ENCODE measurements at regions not wholly inside any gene's neighbourhood (a gene's known extent, or its start where the extent isn't known, plus 50 kb on each side); places are given as distances from the start of the nearest gene placed in this dataset.

DNA sequence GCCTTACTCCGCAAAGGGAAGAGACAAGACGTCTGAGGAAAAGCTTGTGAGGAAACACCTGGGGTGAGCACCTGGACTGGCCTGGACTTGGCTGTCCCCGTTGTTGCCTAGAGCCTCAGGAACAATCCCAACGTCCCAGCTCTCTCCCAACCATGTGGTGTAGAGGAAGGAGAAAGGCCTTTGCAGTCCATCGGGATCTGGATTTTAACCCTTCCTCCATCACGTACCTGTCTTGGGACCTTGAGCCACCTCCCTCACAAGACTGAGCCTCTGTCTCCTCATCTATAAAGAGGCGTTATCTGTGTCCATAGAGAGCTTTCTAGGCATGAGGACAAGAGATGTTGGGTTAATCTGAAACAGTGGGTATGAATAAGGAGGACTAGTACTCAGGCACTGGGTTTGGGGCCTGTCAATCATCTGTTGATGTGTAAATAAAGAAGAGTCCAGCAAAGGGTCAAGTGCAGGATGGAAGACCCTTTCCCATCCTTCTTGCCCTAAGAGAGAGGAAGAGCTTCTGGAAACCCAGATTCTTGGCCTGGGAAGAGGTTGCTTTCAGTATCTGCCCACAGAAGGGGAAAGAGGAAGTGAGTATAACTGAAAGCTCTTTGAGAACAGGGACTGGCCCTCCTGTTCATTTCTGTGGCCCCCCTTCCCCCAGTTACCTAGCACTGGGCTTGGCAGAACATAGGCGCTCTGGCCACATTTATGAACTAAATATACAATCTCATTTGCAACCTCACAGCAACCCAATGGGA lies 137.1 kb downstream of the PJA1 start:
- DNase-seq (ENCODE audit: low read depth in 4 of 4, low spot score in 3 of 4) = no peak

DNA sequence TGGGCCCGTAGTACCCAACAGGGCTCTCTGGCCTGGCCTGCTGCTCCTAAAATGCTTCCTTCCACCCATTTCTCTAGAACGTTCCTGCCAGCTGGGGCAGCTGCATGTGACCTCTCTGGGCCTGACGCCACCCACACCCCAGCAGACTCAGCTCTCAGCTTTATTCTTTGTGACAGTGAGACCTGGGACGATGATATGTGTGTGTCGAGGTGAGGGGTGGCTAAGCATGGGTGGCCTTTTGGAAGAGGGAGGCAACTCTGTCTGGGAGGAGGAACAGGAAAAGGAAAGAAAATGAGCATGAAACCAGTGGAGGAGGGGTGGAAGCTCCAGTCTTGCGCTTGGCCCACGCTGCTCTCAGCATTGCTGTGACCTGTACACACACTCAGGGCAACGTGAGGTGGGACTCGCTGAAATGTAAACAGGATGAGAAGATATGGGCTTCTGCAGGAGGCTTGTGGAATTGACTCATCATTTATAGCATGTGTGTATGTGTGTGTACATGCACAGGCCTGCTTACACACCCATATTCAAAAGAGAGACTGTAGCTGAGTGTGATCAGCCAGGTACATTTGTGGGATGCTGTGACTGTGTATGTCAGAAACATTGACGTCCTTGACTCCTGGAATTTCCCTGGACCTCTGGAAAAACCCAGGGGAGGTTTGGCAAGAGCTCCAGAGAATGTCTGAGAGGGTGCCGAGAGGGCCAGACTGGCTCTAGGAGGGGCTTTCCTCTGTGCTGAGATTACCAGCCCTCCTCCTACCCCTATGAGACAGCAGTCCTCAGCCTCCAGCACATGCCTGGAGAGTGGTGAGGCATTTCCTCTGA lies 137.9 kb downstream of the PJA1 start:
- no peak for DNase-seq (ENCODE audit: low read depth in 4 of 4, low spot score in 3 of 4)

DNA sequence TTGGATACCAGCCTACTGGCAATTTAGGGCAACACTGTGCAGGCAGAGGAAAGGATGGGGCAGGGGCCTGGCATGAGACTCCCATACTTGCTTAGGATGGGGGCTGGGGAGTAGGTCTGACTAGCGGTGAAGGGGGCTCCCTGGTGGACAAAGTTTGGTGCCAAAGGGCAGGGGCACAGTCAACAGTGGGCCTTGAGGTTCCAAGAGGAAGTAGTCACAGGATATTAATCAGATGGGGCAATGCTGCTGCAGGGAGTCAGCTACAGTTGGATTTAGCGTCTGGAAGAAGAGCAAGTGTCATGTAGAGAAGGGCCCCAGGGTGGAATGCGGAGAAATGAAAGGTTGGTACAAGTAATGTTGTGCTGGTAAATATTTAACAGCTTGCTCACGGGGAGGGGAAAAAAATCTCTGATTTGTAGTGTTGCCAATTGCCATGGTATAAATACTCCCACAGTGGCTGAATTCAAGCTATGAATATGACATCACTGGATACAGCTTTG lies 139.4 kb downstream of the PJA1 start:
- DNase-seq (ENCODE audit: low read depth in 4 of 4, low spot score in 3 of 4) = no peak

DNA sequence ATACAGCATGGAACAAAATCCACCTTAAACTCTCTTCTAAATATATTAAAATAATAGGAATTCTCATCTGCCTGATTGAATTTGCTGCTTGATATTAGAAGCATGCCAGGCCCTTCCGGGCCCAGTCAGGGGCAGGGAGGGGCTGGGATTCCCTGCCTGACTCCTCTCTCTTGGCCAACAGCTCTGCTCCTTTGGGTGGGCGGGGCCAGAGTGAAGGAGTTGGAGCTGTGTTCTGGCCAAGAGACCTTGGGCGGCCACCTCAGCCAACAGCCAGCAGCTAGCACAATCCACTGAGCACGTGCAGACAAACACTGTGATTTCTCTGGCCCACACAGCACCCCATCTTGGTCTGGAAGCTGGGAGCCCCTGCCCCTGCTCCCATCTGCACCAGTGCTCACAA lies 140.3 kb downstream of the PJA1 start:
- no peak for DNase-seq (ENCODE audit: low read depth in 4 of 4, low spot score in 3 of 4)

DNA sequence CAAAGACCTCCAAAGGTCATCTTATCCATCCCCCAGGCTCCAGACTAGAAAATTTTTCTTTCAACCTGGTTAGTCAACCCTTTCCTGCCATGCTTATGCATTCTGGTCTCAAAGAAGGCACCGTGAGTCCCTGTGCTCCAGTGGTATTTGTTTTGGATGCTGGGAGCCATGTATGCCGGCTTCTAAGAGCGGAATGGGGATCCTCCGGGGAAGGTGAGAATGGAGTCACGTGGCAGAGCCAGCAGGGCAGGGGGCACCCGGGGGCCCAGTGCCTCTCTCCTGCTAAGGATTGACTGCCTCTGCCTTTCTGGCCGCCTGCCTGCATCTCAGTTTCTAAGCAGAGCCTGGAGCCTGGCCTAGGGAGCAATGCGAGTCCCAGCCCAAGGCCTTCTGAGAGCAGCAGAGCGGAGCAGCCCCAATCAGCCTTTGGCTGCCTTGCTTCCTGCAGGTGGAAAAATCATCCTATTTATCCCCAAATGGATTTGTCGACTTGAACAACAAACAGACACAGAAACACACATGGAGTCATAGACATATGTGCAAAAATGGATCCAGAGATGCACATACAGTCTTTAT lies 141.0 kb downstream of the PJA1 start:
- DNase-seq (ENCODE audit: low read depth in 4 of 4, low spot score in 3 of 4) = no peak

DNA sequence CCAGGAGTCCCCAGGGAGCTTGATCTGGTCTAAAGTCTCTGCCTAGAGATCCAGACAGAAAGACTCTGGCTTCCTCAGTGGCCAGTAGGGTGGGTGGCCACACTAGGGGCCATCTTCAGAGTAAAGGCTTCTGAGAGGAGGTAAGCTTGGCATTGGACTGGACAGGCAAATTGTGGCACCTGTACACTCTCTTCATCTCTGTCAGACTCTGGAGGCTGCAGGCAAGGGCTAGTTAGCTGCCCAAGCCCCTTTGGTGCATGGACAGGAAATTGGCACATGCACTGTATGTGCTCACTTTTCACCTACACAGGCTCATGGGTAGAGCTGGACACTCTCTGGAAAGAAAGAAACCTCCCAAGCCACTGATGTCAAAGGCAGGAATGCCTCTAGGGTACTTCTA lies 142.8 kb downstream of the PJA1 start:
- DNase-seq (ENCODE audit: low read depth in 4 of 4, low spot score in 3 of 4) = no peak

DNA sequence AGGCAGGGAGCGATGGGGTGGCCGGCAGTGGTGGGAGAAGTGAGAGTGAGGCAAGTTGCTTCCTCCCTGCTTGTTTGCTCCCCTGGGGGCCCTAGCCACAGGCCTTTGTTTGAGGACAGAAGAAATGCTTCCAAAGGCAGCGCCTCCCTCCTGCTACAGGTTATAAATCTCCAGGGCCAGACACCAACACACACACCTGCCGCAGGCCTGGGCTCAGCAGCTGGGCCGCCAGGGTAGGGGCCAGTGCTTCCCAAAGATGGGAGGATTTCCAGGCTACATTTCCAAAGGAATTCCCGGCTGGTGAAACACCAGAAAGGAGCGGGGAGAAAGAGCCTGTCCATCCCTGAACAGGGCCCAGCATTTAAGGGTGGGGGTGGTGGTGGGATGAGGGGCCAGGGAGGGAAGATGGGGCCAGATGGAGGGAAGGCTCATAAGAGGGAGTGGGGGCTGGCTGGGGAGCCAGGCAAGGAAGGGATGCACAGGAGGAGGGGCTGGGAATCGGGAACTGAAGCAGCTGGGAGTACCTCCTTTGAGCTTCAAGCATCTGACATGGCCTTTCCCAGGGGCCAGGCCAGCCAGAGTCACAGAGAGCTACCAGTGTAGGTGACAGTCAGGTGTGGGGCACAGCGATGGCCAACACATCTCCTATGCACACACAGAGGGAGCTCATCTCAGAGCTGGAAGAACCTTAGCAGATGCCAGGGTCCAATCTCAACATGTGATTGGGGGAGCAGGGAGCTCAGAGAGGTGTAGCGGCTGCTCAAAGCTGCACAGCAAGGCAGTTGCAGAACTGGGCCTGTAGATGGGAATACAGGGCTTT lies 143.9 kb downstream of the PJA1 start:
- DNase-seq (ENCODE audit: low read depth in 4 of 4, low spot score in 3 of 4) = no peak

DNA sequence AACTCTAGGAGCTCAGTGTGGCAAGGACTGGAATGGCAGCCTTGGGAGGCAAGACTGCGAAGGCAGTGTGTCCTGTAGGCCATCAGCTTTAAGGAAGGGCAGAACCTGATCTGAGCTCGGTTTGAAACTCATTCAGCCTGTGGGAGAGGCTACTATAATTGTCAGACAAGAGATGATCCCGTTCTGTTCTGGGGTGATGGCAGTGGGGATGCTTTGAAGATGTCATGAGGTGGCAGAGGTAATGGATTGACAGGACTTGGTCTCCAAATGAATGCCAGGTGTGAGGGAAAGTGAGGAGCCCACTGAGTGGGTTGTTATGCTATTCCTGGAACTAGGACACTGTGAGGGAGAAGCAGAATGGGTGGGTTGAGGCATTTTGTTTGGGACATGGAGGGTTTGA lies 144.9 kb downstream of the PJA1 start:
- DNase-seq (ENCODE audit: low read depth in 4 of 4, low spot score in 3 of 4) = no peak

DNA sequence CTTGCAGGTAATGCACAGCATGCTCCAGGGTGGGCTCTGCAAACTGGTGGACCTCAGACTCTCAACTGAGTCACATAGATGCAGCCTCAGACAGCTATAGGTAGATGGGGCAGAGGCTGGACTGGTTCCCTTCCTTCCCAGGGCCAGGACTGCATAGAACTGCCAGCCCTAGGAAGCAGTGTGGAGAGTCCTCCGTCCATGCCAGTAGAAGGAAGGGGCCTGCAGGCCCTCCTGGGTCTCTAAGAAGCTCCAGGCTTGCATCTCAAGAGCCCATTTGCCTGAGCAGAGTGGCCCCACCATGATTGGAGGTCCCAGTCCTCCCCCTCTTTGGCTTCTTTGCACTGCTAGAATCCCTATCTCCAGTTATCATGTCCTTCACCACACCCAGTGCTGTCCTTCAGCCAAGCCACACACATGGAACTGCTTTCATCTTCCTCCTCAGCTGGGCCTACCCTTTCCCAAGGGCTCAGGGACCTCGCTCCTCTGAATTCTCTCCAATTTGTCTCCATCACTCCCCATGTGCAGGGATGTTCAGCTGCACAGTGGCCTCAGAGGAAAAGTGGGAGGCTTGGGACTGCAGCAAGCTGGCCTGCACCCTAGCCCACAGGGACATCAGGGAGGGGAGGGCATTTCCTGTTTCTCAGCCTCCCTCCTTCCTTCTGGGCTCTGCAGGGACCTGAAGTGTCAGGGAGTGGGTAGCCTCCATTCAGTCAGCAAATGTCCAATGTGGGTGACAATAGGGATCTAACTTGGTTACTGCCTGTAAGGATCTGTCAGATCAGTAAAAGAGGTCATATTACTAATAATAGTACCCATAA lies 146.0 kb downstream of the PJA1 start:
- no peak for DNase-seq (ENCODE audit: low read depth in 4 of 4, low spot score in 3 of 4)

DNA sequence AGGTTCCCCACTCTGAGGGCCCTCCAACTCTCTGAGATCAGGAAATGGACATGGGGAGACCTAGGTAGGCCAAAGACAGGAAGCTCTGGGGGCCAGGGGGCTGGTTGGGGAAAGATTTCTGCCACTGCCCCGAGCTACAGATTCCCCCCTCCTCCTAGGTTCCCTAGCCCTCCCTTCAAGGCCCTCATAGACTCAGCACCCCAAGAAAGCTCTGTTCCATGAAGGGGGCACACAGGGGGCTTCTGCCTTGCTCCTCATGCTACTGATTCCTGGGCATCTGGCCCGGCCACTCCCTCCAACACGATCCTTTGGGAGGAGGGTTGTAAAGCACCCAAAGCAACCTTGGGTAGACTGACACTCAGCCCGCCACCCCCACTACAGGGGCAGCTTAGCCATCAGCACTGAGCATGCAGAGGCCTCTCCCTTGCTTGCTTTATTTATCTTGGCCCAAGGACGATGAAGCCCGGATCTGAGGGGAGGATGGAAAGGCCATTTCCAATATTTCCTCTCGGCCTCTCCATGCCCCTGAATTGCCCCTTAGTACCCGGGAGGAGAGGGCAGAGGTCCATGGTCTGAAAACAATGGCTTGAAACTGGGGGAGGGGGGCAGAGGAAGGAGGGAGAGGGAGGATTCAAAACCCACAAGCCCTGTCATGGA lies 146.7 kb downstream of the PJA1 start:
- DNase-seq (ENCODE audit: low read depth in 4 of 4, low spot score in 3 of 4) = no peak

DNA sequence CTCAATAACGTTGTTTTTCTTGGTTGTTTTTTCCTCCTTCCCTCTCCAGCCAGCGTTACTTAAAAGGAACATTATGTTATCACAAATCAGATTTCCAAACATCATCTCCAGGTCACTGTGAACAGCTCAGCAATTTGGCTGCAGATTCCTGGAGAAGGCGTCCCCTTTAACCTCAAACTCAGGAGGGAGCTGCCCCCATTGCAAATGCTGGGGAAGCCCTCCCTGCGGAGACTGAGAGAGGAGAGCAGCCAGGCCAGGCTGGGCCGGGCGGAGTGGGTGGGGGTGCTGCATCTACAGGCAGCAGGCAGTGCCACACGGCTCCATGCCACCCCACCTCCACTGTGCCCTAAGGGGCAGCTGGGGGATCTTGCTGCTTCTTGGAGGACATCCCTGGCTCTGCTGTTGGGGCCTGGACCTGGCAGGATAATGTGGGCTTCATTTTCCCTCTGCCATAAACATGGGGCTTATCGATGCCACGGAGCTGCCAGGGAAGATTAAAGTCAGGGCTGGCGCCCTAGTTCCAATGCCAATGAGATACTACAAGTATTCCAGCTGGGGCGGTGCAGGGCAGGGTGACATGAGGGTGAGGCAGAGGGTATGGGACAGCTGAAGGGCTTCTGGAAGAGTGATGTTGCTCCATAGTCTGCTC lies 148.8 kb downstream of the PJA1 start:
- no peak for DNase-seq (ENCODE audit: low read depth in 4 of 4, low spot score in 3 of 4)

DNA sequence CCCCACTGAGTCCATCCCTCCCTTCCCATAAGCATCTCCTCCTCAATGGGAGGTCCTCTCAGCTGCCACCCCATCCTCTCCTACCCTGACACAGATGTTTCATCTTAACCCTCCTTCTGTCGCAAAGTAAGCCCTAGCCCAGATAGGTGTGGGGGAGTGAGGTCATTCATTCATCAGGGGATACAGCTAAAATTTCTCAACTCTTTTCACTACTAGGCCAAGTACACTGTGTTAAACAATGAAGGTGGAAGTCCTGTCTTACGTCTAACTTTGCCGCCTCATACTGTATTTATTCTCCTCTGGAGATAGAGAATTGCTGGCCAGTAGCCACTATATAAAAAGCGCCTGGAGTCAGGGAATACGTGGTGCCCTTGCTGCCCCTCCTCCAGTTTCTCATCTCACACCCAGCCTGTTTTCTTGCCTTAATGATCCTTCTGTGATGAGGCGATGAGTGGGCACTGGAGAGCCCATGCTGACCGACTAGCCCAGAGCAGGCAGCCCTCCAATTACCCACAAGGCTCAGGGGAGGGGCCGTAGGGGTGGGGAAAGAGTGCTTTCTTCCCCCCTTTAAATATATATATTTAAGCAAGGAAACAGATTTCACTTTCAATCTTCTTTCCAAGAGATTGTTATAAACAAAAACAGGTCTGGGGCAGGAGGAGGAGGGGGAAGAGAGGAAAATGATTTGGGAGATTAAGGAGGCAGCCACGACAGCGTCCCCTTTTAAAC lies 149.5 kb downstream of the PJA1 start:
- no peak for DNase-seq (ENCODE audit: low read depth in 4 of 4, low spot score in 3 of 4)

DNA sequence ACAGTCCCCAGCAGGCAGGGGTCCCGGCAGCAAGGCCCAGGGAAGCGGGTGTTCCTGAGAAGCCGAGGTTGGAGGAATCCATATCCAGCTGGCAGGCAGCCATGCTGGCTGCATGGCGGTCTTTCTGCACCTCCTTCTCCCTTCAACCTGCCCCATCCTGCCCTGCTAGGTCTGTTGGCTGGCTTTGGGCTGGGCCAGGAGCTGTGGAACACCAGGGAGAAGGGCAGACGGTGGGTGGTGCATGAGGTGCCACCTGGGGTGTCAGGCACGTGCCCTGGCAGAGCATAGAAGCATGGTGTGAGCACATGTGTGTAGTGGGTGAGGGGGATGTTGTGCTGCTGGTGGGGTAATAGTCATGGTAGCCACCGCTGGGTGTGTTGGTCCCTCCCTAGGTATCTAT lies 150.1 kb downstream of the PJA1 start:
- no peak for DNase-seq (ENCODE audit: low read depth in 4 of 4, low spot score in 3 of 4)

DNA sequence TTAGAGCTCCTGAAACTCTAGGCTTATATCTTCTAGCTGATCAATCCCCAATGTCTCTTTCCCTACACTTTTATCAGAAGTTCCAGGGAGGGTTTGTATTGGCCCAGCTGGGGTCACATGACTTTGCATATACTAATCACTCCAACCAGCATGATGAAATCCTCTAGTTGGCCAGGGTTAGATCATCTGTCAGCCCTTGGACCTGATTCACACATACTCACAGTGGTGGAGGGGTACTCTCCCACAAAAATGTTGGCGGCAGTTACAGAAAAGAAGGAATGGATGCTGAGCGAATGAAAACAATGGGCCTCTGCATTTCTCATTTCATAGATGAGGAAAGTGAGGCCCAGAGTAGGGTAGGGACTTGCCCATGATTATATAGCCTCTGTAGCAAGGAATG lies 151.1 kb downstream of the PJA1 start:
- DNase-seq (ENCODE audit: low read depth in 4 of 4, low spot score in 3 of 4) = no peak

DNA sequence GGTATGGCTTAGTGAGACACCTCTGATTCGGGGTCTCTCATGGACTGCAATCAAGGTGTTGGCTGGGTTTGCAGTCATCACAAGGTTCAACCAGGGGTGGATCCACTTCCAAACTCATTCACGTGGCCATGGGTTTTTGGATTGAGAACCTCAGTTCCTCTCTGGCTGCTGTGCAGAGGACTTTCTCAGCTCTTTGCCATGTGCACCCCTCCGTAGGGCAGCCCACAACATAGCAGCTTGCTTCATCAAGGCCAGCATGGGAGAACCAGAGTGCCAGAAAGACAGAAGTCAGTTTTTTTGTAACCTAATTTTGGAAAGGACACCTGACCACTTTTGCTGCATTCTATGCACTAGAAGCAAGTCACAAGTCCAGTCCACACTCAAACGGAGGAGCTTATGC lies 154.9 kb downstream of the PJA1 start:
- no peak for DNase-seq (ENCODE audit: low read depth in 4 of 4, low spot score in 3 of 4)

DNA sequence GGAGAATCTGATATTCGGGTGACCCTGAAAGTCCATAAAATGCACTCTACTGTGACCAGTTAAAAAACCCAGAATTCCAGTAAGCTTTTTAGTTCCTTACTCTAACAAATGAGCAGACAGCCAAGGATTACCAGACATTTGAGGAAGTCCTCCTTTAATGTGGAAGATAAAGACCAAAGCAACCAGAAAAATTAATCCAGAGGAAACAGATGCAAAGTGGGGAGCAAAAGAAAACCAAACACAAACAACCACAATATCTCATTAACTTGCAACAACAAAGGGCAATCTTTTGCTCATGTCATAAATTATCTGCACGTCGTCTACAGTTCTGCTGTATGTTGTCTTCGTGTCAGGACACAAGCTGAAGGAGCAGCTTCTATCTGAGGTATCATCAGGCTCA lies 164.4 kb downstream of the PJA1 start:
- no peak for DNase-seq (ENCODE audit: low read depth in 4 of 4, low spot score in 3 of 4)

DNA sequence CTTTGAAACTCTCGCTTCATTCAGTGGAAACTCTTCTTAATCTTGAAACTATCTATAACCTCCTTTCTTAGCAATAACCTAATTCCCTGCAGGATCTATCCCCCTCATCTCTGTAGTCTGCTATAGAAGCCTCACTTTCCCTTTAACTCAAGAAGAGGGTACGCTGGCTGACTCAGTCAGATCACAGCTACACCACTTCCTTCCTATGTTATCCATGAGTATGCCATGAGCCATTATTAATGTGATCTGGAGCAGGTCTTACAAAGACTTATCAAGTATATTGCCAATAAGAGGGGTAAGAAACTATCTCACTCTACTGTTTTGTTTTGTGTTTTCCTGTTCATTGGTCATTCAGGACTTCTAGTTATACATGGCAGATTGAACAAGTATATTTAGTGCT lies 165.3 kb downstream of the PJA1 start:
- DNase-seq (ENCODE audit: low read depth in 4 of 4, low spot score in 3 of 4) = no peak

DNA sequence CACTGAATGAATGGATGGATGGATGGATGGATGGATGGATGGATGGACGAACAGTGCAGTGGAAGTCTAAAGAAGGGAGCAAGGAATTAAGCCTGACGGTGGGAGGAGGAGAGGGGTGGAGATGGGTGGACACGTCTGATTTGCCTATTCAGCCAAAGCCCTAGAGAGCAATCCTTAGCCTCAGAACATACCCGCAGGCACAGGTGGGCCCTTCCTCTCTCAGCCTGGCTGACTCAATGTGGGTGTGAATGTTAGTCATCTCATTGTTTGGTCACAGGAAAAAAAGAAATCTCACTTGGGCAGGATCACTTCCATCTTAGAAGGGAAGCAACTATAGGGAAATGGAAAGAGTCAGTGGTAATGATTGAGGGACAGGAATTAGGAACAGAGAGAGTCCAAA lies 165.9 kb downstream of the PJA1 start:
- DNase-seq (ENCODE audit: low read depth in 4 of 4, low spot score in 3 of 4) = no peak
